ENCODE measurements at regions not wholly inside any gene's neighbourhood (a gene's known extent, or its start where the extent isn't known, plus 50 kb on each side); places are given as distances from the start of the nearest gene placed in this dataset.

DNA sequence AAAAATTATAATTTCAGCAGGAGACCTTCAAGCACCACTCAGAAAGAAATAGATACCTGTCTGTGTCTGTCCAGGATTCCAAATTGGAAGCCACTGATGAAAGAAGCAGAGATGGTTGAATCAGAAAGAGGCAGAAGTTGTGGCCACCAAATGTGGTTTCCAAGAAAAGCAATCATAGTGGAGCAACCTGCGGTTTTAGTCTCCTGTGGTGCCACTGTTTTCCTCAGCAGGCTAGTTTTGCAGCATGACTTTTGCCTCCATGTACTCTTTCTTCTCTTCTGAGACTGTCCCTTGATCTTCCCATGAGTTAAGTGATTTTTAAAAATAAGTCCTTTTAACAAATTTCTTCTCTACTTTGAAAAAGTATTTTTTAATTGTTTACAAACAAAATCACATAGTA is 535.8 kb downstream of the CYLC2 start:
- no peaks in the 10 kb centered on the region for H3F3A ChIP-seq (ENCODE audit: low read length, unreplicated experiment)
- no peak overlapping the region for H3K27ac ChIP-seq (ENCODE audit: low read length)
- no peaks in the 10 kb centered on the region for H3K36me3 ChIP-seq (ENCODE audit: low read depth, low read length)
- no peaks in the 10 kb centered on the region for H3K27me3 ChIP-seq (ENCODE audit: low read length)
- no peak overlapping the region for H2AFZ ChIP-seq (ENCODE audit: low read length)
- no peaks in the 10 kb centered on the region for H3K9me2 ChIP-seq (replicated peaks; ENCODE audit: low read length)
- no peak overlapping the region for H3K9ac ChIP-seq (ENCODE audit: low read length)
- no peaks in the 10 kb centered on the region for H3K79me2 ChIP-seq (ENCODE audit: low read length)
- intact Hi-C loops (cut with micrococcal nuclease): no loop called here
- ATAC-seq (no peak), DNase-seq (no peak)
- H4K20me1 ChIP-seq (ENCODE audit: low read length): no peaks in the 10 kb centered on the region
- TF ChIP-seq EZH2phosphoT487 (IDR thresholded peaks at IDR 0.05; ENCODE audit: borderline replicate concordance, low read length) (no peak), EZH2 (IDR thresholded peaks at IDR 0.05; ENCODE audit: low read length, unreplicated experiment) (no peak), CTCF (conservative IDR thresholded peaks at IDR 0.05; ENCODE audit: low read depth, low read length) (no peak)
- CTCF ChIA-PET: no interaction called here
- H3K4me2 ChIP-seq (ENCODE audit: low read length): no peak overlapping the region
- no peak overlapping the region for H3K4me3 ChIP-seq (ENCODE audit: low read length)
- BruUV-seq (replicated peaks): no TSS peak
- H3K9me3 ChIP-seq (ENCODE audit: low read length): no peaks in the 10 kb centered on the region
- H3K4me1 ChIP-seq (ENCODE audit: insufficient read depth, low read length): no peaks in the 10 kb centered on the region
- POLR2A ChIA-PET (ENCODE audit: unreplicated experiment): no interaction called here

DNA sequence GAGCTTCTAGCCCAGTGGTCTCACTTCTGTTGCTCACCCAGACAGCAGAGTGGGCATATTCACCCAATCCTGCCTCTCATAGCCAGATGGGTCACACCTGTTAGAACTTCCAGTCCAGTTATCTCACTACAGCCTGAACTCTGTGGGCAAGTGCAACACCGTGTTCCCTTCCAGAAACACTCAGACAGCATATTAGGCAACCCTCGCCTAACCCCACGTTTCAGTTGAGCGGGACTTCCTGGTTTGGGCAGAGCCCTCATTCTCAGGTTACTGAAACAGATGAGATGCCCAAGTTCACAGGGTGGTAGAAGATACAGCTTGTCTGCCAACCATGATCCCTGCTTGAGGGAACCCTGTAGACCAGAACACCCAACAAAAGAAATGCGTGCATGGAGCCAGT is 538.2 kb downstream of the CYLC2 start:
- no TSS peak for BruUV-seq (replicated peaks)
- H3K4me1 ChIP-seq (ENCODE audit: insufficient read depth, low read length): no peaks in the 10 kb centered on the region
- TF ChIP-seq EZH2phosphoT487 (IDR thresholded peaks at IDR 0.05; ENCODE audit: borderline replicate concordance, low read length) (no peak), CTCF (conservative IDR thresholded peaks at IDR 0.05; ENCODE audit: low read depth, low read length) (no peak), EZH2 (IDR thresholded peaks at IDR 0.05; ENCODE audit: low read length, unreplicated experiment) (no peak)

GRCh38 chr9:103537426-103537825 is 542.3 kb downstream of the CYLC2 start:
- no peaks in the 10 kb centered on the region for H3K36me3 ChIP-seq (ENCODE audit: low read depth, low read length)
- no peak overlapping the region for H3K4me2 ChIP-seq (ENCODE audit: low read length)
- no peaks in the 10 kb centered on the region for H3K4me1 ChIP-seq (ENCODE audit: insufficient read depth, low read length)
- H3K27me3 ChIP-seq (ENCODE audit: low read length): no peaks in the 10 kb centered on the region
- H3K27ac ChIP-seq (ENCODE audit: low read length): no peak overlapping the region
- no peak for ATAC-seq
- no peak for DNase-seq
- no peak overlapping the region for H2AFZ ChIP-seq (ENCODE audit: low read length)
- ChIA-PET CTCF (no interaction called here), POLR2A (ENCODE audit: unreplicated experiment) (no interaction called here)
- no TSS peak for BruUV-seq (replicated peaks)
- H3K9me2 ChIP-seq (replicated peaks; ENCODE audit: low read length): no peaks in the 10 kb centered on the region
- H3K9ac ChIP-seq (ENCODE audit: low read length): no peak overlapping the region
- TF ChIP-seq CTCF (conservative IDR thresholded peaks at IDR 0.05; ENCODE audit: low read depth, low read length): no peak
- no peak for TF ChIP-seq EZH2phosphoT487 (IDR thresholded peaks at IDR 0.05; ENCODE audit: borderline replicate concordance, low read length)
- no peak for TF ChIP-seq EZH2 (IDR thresholded peaks at IDR 0.05; ENCODE audit: low read length, unreplicated experiment)
- no peaks in the 10 kb centered on the region for H3K79me2 ChIP-seq (ENCODE audit: low read length)
- H3K4me3 ChIP-seq (ENCODE audit: low read length): no peak overlapping the region
- no peaks in the 10 kb centered on the region for H4K20me1 ChIP-seq (ENCODE audit: low read length)
- H3K9me3 ChIP-seq (ENCODE audit: low read length): no peaks in the 10 kb centered on the region
- no peaks in the 10 kb centered on the region for H3F3A ChIP-seq (ENCODE audit: low read length, unreplicated experiment)
- intact Hi-C loops (cut with micrococcal nuclease): no loop called here

More for the DNA sequence above, 538.2 kb downstream of the CYLC2 start:
- Histone ChIP-seq H4K20me1 (ENCODE audit: low read length) (no peaks in the 10 kb centered on the region), H3K9me3 (ENCODE audit: low read length) (no peaks in the 10 kb centered on the region), H3K36me3 (ENCODE audit: low read depth, low read length) (no peaks in the 10 kb centered on the region), H3K4me2 (ENCODE audit: low read length) (no peak overlapping the region), H2AFZ (ENCODE audit: low read length) (no peak overlapping the region), H3K9me2 (replicated peaks; ENCODE audit: low read length) (no peaks in the 10 kb centered on the region), H3K27me3 (ENCODE audit: low read length) (no peaks in the 10 kb centered on the region), H3K4me3 (ENCODE audit: low read length) (no peak overlapping the region), H3K9ac (ENCODE audit: low read length) (no peak overlapping the region), H3F3A (ENCODE audit: low read length, unreplicated experiment) (no peaks in the 10 kb centered on the region), H3K27ac (ENCODE audit: low read length) (no peak overlapping the region), H3K79me2 (ENCODE audit: low read length) (no peaks in the 10 kb centered on the region)
- intact Hi-C loops (cut with micrococcal nuclease): no loop called here
- POLR2A ChIA-PET (ENCODE audit: unreplicated experiment): no interaction called here
- DNase-seq (no peak), ATAC-seq (no peak)
- CTCF ChIA-PET: no interaction called here
